ENCODE measurements at regions not wholly inside any gene's neighbourhood (a gene's known extent, or its start where the extent isn't known, plus 50 kb on each side); places are given as distances from the start of the nearest gene placed in this dataset.

DNA sequence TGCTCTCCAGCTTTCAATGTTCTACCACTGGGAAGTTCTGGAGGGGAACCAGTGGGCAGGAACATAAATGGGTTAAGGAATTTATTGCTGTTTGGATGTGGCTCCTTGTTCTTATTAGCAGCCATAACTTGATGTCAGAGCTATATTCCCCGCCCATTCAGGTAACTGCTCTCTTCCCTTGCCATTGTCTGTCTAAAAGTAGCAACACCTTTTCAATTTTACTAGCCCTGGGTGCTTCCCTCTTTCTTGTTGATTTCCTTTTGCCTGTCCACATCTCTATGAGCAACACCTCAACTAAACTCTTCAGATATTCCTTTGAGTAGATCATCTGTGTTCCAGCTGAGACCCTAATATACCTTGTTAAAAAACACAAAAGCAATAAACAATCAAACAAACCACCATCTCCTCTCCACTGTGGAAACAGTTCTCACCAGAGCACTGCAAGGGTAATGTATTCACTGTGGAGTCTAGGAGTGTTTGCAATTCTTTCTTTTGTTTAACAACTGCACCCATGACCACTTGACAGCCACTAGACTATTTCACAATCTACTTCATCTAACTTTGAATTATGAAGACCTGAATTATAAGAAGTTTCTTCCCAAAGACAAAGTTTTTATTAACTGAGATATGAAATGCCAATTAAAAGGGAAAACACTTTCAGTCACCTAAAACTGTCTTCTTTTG, 436.7 kb downstream of the IPMK start:
- no peaks in the 10 kb centered on the region for H3K4me1 Mint-ChIP-seq (ENCODE audit: unreplicated experiment)
- no peak overlapping the region for H3K4me3 Mint-ChIP-seq (ENCODE audit: unreplicated experiment)
- TF ChIP-seq, protein P1, sequence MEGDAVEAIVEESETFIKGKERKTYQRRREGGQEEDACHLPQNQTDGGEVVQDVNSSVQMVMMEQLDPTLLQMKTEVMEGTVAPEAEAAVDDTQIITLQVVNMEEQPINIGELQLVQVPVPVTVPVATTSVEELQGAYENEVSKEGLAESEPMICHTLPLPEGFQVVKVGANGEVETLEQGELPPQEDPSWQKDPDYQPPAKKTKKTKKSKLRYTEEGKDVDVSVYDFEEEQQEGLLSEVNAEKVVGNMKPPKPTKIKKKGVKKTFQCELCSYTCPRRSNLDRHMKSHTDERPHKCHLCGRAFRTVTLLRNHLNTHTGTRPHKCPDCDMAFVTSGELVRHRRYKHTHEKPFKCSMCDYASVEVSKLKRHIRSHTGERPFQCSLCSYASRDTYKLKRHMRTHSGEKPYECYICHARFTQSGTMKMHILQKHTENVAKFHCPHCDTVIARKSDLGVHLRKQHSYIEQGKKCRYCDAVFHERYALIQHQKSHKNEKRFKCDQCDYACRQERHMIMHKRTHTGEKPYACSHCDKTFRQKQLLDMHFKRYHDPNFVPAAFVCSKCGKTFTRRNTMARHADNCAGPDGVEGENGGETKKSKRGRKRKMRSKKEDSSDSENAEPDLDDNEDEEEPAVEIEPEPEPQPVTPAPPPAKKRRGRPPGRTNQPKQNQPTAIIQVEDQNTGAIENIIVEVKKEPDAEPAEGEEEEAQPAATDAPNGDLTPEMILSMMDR (IDR thresholded peaks at IDR 0.05; ENCODE audit: unreplicated experiment) = no peak

DNA sequence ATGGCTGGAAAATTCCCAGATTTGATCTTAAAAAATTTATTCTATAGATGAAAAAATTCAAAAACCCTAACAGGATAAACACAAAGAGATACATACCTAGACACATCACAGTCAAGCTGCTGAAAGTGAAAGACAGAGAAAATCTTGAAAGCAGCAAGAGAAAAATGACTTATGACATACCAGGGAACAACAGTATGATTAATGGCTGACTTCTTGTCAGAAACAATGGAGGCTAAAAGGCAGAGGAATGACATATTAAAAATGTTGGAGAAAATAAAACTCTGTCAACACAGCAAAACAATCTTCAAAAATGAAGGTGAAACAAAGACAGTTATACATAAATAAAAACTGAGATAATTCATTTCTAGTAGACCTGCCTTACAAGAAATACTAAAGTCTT, 442.7 kb downstream of the IPMK start:
- no peaks in the 10 kb centered on the region for H3K4me1 Mint-ChIP-seq (ENCODE audit: unreplicated experiment)
- H3K36me3 Mint-ChIP-seq (ENCODE audit: low read depth, unreplicated experiment) = no peaks in the 10 kb centered on the region
- H3K9me3 Mint-ChIP-seq (ENCODE audit: unreplicated experiment) = no peaks in the 10 kb centered on the region
- TF ChIP-seq, protein P1 (IDR thresholded peaks at IDR 0.05; ENCODE audit: unreplicated experiment) = no peak
- H3K4me3 Mint-ChIP-seq (ENCODE audit: unreplicated experiment) = no peak overlapping the region
- H3K27ac Mint-ChIP-seq (ENCODE audit: unreplicated experiment) = no peak overlapping the region
- H3K27me3 Mint-ChIP-seq (ENCODE audit: unreplicated experiment) = no peaks in the 10 kb centered on the region
- DNase-seq (ENCODE audit: low spot score) = no peak

More for the DNA sequence above, 436.7 kb downstream of the IPMK start:
- Mint-ChIP-seq H3K9me3 (ENCODE audit: unreplicated experiment) (no peaks in the 10 kb centered on the region), H3K27ac (ENCODE audit: unreplicated experiment) (no peak overlapping the region), H3K36me3 (ENCODE audit: low read depth, unreplicated experiment) (no peaks in the 10 kb centered on the region), H3K27me3 (ENCODE audit: unreplicated experiment) (no peaks in the 10 kb centered on the region)
- DNase-seq (ENCODE audit: low spot score) = no peak

DNA sequence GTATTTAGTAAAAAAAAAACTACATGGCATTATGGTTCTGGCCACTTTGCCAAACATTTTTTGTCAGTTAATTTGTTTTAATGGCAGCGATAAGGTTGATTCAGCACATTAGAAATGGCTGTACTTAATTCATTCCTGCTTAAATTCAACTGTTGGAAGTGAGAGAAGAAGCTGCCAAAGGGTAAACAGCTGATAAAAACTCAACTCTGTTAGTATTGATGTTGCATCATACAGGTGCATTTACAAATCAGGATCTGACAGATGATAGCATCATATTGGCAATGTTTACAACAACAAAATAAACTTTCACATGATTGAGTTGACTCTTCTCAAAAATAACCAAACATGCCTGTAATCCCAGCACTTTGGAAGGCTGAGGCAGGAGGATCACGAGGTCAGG, 444.3 kb downstream of the IPMK start:
- no peaks in the 10 kb centered on the region for H3K36me3 Mint-ChIP-seq (ENCODE audit: low read depth, unreplicated experiment)
- no peak for DNase-seq (ENCODE audit: low spot score)
- H3K9me3 Mint-ChIP-seq (ENCODE audit: unreplicated experiment) = no peaks in the 10 kb centered on the region
- H3K27me3 Mint-ChIP-seq (ENCODE audit: unreplicated experiment) = no peaks in the 10 kb centered on the region
- no peak overlapping the region for H3K4me3 Mint-ChIP-seq (ENCODE audit: unreplicated experiment)
- TF ChIP-seq, protein P1 (IDR thresholded peaks at IDR 0.05; ENCODE audit: unreplicated experiment) = no peak
- H3K27ac Mint-ChIP-seq (ENCODE audit: unreplicated experiment) = no peak overlapping the region
- H3K4me1 Mint-ChIP-seq (ENCODE audit: unreplicated experiment) = no peaks in the 10 kb centered on the region

DNA sequence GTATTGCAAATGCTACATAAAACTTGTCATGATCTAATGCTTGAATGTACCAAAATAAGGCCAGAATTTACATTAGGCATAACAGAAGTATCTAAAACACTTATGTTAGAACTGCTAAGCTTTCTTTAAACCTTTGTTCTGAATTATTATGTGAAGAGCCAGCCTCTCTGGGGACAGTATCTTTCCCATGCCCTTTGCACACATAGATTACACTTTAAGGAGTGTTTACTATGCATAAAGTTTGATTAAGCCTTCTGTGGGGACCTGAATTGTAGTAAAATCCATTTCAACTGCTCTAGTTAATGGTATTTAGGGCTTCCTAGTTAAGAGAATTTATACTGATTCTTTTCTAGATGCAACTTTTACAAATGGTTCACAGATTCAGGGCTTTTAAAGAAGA, 444.7 kb downstream of the IPMK start:
- Mint-ChIP-seq H3K27me3 (ENCODE audit: unreplicated experiment) (no peaks in the 10 kb centered on the region), H3K9me3 (ENCODE audit: unreplicated experiment) (no peaks in the 10 kb centered on the region), H3K36me3 (ENCODE audit: low read depth, unreplicated experiment) (no peaks in the 10 kb centered on the region), H3K4me3 (ENCODE audit: unreplicated experiment) (no peak overlapping the region), H3K4me1 (ENCODE audit: unreplicated experiment) (no peaks in the 10 kb centered on the region), H3K27ac (ENCODE audit: unreplicated experiment) (no peak overlapping the region)
- TF ChIP-seq, protein P1 (IDR thresholded peaks at IDR 0.05; ENCODE audit: unreplicated experiment) = no peak
- no peak for DNase-seq (ENCODE audit: low spot score)

DNA sequence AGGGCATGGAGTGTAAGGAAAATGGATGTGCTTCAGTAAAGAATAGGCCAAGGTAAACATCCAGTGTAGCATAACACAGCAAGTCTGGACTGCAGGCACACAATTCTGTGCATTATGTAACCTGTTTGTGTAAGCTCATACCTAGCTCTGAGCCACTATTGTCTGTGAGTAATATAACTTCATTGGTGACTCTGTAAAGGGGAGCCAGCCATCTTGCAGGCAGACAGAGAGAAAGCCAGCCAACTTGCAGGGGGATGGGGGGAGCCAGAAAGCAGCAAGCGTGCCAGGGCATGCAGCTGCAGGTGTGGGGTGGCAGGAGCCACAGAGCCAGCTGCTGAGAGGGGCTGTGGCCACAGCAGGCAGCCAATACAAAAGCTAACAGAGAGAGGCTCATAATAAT, 449.2 kb downstream of the IPMK start:
- no peak for DNase-seq (ENCODE audit: low spot score)
- no peaks in the 10 kb centered on the region for H3K27me3 Mint-ChIP-seq (ENCODE audit: unreplicated experiment)
- no peak overlapping the region for H3K27ac Mint-ChIP-seq (ENCODE audit: unreplicated experiment)
- no peaks in the 10 kb centered on the region for H3K9me3 Mint-ChIP-seq (ENCODE audit: unreplicated experiment)
- no peak overlapping the region for H3K4me3 Mint-ChIP-seq (ENCODE audit: unreplicated experiment)
- TF ChIP-seq, protein P1 (IDR thresholded peaks at IDR 0.05; ENCODE audit: unreplicated experiment) = no peak
- H3K36me3 Mint-ChIP-seq (ENCODE audit: low read depth, unreplicated experiment) = no peaks in the 10 kb centered on the region
- no peaks in the 10 kb centered on the region for H3K4me1 Mint-ChIP-seq (ENCODE audit: unreplicated experiment)

All from endothelial cell (in vitro differentiated cells).